Mammary epithelial cell (primary cell): ENCODE measurements at regions not wholly inside any gene's neighbourhood (a gene's known extent, or its start where the extent isn't known, plus 50 kb on each side); places are given as distances from the start of the nearest gene placed in this dataset.

Source experiments
- EZH2 ChIP-seq: IDR thresholded peaks from 2 replicates; pipeline ENCODE4 v1.6.1; 2012; ENCODE audit warnings: low read length, inconsistent platforms, borderline replicate concordance
- TF ChIP-seq, protein P1 (sequence below), 2 donors: IDR thresholded peaks in 1 of 2; conservative IDR thresholded peaks in 1 of 2; 2 replicates each; pipeline ENCODE4 v1.5.1; 2011 to 2012; ENCODE audit warnings: inconsistent platforms in 2 of 2, low read length in 2 of 2, mild to moderate bottlenecking in 2 of 2, control low read depth in 1 of 2, low read depth in 1 of 2; ENCODE audit not compliant: insufficient read depth in 1 of 2; ENCODE audit errors: extremely low read depth in 1 of 2

DNA sequence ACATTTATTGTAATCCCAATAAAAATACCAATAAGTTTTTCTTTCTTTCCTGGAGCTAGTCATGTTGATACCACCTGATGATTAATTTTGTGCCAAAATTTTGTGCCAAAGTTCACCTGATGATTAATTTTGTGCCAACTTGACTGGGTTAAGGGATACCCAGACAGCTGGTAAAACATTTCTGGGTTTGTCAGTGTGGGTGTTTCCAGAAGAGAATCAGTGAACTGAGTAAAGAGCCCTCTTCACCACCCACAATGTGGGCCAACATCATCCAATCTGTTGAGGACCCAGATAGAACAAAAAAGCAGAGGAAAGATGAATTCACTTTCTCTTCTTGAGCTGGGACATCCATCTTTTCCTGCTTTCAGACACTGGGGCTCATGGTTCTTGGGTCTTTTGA, 292.9 kb downstream of the LMO7 start:
- TF ChIP-seq, protein P1, sequence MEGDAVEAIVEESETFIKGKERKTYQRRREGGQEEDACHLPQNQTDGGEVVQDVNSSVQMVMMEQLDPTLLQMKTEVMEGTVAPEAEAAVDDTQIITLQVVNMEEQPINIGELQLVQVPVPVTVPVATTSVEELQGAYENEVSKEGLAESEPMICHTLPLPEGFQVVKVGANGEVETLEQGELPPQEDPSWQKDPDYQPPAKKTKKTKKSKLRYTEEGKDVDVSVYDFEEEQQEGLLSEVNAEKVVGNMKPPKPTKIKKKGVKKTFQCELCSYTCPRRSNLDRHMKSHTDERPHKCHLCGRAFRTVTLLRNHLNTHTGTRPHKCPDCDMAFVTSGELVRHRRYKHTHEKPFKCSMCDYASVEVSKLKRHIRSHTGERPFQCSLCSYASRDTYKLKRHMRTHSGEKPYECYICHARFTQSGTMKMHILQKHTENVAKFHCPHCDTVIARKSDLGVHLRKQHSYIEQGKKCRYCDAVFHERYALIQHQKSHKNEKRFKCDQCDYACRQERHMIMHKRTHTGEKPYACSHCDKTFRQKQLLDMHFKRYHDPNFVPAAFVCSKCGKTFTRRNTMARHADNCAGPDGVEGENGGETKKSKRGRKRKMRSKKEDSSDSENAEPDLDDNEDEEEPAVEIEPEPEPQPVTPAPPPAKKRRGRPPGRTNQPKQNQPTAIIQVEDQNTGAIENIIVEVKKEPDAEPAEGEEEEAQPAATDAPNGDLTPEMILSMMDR (conservative IDR thresholded peaks at IDR 0.05 in 1 of 2, IDR thresholded peaks at IDR 0.05 in 1 of 2; ENCODE audit: extremely low read depth in 1 of 2, insufficient read depth in 1 of 2, low read depth in 1 of 2, low read length in 2 of 2), result no peak
- TF ChIP-seq EZH2, result no peak
